ENCODE measurements at regions not wholly inside any gene's neighbourhood (a gene's known extent, or its start where the extent isn't known, plus 50 kb on each side); places are given as distances from the start of the nearest gene placed in this dataset.

GRCh38 chr17:12510535-12510934 lies 155.2 kb upstream of the MYOCD start:
- H3K27ac Mint-ChIP-seq = no peak overlapping the region
- no peak for DNase-seq
- CTCF ChIA-PET = no interaction called here
- no peak overlapping the region for H3K4me3 Mint-ChIP-seq
- POLR2A ChIA-PET = no interaction called here
- H3K27me3 Mint-ChIP-seq = no peaks in the 10 kb centered on the region
- peaks cover 15% of the 10 kb centered on the region for H3K9me3 Mint-ChIP-seq
- H3K36me3 Mint-ChIP-seq (ENCODE audit: low read depth) = no peaks in the 10 kb centered on the region
- H3K4me1 Mint-ChIP-seq = no peaks in the 10 kb centered on the region

DNA sequence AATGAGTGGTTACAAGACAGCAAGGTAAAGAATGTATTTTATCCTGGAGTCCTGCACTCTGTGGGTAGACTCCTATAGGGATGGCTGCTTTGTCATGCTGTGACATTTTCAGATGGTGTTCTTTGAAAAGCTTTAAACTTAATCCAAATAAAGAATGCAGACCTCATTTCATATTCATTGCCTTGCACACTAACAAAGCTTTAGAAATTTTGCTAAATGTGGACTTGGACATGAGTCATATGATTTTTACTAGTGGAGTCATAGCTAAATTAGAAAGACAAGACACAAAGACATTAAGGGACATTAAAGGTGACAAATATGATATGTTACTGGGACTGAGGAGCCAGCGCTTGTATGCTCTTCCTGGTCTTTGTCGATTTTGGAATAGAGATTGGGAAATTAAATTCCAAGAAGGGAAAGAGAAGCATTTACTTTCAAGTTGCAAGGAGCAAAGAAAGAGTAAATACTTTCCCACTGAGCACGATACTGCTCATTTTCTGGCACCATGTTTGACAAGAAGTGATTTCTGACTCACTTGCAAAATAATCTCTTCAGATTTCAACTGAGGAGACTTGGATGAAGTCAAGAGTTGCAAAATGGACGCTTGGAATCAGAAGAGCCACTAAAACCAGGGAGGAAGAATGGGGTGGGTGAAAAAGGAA lies 152.9 kb upstream of the MYOCD start:
- Mint-ChIP-seq H3K36me3 (ENCODE audit: low read depth) (no peaks in the 10 kb centered on the region), H3K4me1 (no peaks in the 10 kb centered on the region), H3K27me3 (no peaks in the 10 kb centered on the region), H3K4me3 (no peak overlapping the region), H3K9me3 (peaks cover 13% of the 10 kb centered on the region), H3K27ac (no peak overlapping the region)
- no peak for DNase-seq
- ChIA-PET CTCF (no interaction called here), POLR2A (no interaction called here)

DNA sequence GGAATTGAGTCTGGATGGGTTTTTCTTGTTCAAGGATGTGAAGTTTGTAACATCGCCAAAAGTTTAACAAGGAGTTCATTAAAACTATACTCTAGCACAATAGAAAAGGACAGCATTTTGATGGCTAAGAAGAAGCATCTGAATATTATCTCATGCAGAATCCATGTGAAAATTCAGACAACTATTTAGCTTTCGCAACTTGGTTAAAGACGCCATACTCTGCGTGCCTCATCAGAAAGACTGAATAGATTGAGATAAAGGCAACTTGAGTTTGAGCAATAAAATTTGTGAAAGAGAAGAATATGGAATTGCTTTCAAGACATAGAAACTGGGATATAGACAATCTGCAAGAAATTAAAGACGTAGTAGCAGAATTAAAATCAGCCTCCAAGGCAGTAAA lies 151.1 kb upstream of the MYOCD start:
- Mint-ChIP-seq H3K4me3 (no peak overlapping the region), H3K9me3 (peaks cover 11% of the 10 kb centered on the region), H3K27ac (no peak overlapping the region), H3K36me3 (ENCODE audit: low read depth) (no peaks in the 10 kb centered on the region), H3K4me1 (no peaks in the 10 kb centered on the region), H3K27me3 (no peaks in the 10 kb centered on the region)
- no peak for DNase-seq
- CTCF ChIA-PET = no interaction called here
- POLR2A ChIA-PET = no interaction called here

DNA sequence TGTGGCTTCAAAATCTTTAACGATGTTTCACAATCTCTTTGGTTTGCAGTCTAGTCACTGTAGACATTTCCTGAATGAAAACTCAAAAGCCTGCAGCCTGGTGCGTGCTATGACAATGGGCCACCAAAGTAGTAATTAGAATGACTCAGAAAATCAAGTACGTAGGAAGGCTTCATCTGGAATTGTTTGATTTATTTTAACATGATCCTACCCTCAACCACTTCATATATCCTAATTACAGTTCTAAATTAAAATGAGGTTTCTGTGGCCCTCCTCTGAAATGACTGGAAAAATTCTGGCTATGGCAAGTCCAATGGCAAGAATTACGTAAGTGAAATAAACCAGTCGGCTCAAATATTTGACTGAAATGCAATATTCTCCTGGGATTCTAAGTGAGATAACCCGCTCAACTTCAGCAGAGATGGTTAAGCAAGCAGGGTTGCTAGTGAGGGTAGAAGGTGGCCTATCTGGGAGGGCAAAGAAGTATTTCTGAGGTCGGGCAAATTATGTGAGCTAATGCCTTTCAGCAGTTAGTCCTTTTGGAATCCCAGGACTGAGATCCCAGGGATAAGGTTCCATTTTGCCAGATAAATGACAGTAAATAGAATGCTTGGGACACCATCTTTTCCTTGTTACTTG lies 145.6 kb upstream of the MYOCD start:
- POLR2A ChIA-PET = no interaction called here
- DNase-seq = no peak
- Mint-ChIP-seq H3K4me1 (no peaks in the 10 kb centered on the region), H3K27me3 (no peaks in the 10 kb centered on the region), H3K9me3 (peaks cover 8% of the 10 kb centered on the region), H3K27ac (no peak overlapping the region), H3K4me3 (no peak overlapping the region), H3K36me3 (ENCODE audit: low read depth) (no peaks in the 10 kb centered on the region)
- CTCF ChIA-PET = no interaction called here

GRCh38 chr17:12521416-12521815 lies 144.3 kb upstream of the MYOCD start:
- no peaks in the 10 kb centered on the region for H3K4me1 Mint-ChIP-seq
- H3K9me3 Mint-ChIP-seq = peaks cover 8% of the 10 kb centered on the region
- H3K27me3 Mint-ChIP-seq = no peaks in the 10 kb centered on the region
- H3K4me3 Mint-ChIP-seq = no peak overlapping the region
- H3K36me3 Mint-ChIP-seq (ENCODE audit: low read depth) = no peaks in the 10 kb centered on the region
- no peak overlapping the region for H3K27ac Mint-ChIP-seq
- ChIA-PET CTCF (no interaction called here), POLR2A (no interaction called here)
- DNase-seq = no peak

DNA sequence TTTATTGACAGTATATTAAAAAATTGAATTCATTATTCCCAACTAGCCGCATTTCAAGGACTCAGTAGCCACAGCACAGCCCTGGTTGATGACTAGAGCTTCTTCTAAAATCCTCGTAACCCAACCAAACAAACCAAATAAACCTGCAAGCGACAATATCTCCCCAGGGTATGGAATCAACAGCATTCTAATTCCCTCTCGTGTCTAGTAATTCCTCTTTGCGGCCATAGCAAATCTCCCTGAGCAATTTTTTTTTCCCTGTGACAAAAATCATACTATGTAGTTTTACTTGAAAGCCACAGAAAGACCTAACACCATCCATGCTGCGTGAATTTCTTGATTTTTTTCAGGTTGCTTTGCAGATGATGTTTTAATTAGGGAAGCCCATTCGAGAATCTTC lies 143.4 kb upstream of the MYOCD start:
- Mint-ChIP-seq H3K27ac (no peak overlapping the region), H3K4me1 (no peaks in the 10 kb centered on the region), H3K27me3 (no peaks in the 10 kb centered on the region), H3K9me3 (peaks cover 8% of the 10 kb centered on the region), H3K36me3 (ENCODE audit: low read depth) (no peaks in the 10 kb centered on the region), H3K4me3 (no peak overlapping the region)
- CTCF ChIA-PET = no interaction called here
- POLR2A ChIA-PET = no interaction called here
- no peak for DNase-seq

GRCh38 chr17:12522743-12523183 lies 142.9 kb upstream of the MYOCD start:
- Mint-ChIP-seq H3K27me3 (no peaks in the 10 kb centered on the region), H3K4me3 (no peak overlapping the region), H3K9me3 (peaks cover 8% of the 10 kb centered on the region), H3K27ac (no peak overlapping the region), H3K36me3 (ENCODE audit: low read depth) (no peaks in the 10 kb centered on the region), H3K4me1 (no peaks in the 10 kb centered on the region)
- DNase-seq = no peak
- CTCF ChIA-PET = no interaction called here
- POLR2A ChIA-PET = no interaction called here

DNA sequence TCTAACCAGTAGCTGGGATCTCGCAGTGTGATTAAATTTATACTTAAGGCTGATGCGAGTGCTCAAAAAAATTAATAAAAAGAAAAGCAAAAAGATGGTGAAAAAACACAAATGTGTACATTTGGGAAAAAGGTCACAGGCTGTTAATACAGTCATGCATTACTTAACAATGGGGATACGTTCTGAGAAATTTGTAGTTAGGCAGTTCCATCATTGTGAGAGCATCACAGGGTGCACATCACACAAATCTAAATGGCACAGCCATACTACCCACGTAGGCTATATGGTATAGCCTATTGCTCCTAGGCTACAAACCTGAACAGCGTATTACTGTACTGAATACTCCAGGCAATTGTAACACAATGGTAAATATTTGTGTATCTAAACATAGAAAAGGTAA lies 142.4 kb upstream of the MYOCD start:
- CTCF ChIA-PET = no interaction called here

GRCh38 chr17:12528036-12528435 lies 137.7 kb upstream of the MYOCD start:
- DNase-seq = no peak
- CTCF ChIA-PET = no interaction called here
- Mint-ChIP-seq H3K27ac (no peak overlapping the region), H3K4me1 (no peaks in the 10 kb centered on the region), H3K4me3 (no peak overlapping the region), H3K9me3 (peaks cover 2% of the 10 kb centered on the region), H3K27me3 (no peaks in the 10 kb centered on the region), H3K36me3 (ENCODE audit: low read depth) (no peaks in the 10 kb centered on the region)
- POLR2A ChIA-PET = no interaction called here

More for the DNA sequence above, 142.4 kb upstream of the MYOCD start:
- Mint-ChIP-seq H3K36me3 (ENCODE audit: low read depth) (no peaks in the 10 kb centered on the region), H3K27me3 (no peaks in the 10 kb centered on the region), H3K4me3 (no peak overlapping the region), H3K27ac (no peak overlapping the region), H3K9me3 (peaks cover 8% of the 10 kb centered on the region), H3K4me1 (no peaks in the 10 kb centered on the region)
- POLR2A ChIA-PET = no interaction called here
- DNase-seq = no peak

GRCh38 chr17:12530161-12530560 lies 135.5 kb upstream of the MYOCD start:
- H3K27ac Mint-ChIP-seq = no peak overlapping the region
- H3K4me3 Mint-ChIP-seq = no peak overlapping the region
- H3K27me3 Mint-ChIP-seq = no peaks in the 10 kb centered on the region
- no peaks in the 10 kb centered on the region for H3K9me3 Mint-ChIP-seq
- H3K36me3 Mint-ChIP-seq (ENCODE audit: low read depth) = no peaks in the 10 kb centered on the region
- no peak for DNase-seq
- H3K4me1 Mint-ChIP-seq = no peaks in the 10 kb centered on the region
- ChIA-PET POLR2A (no interaction called here), CTCF (interaction anchor here (0.8 kb wide), 1 partner anchor 15 kb away, joined by 3 read pairs; no protein-coding TSS in a partner anchor)

GRCh38 chr17:12536021-12536420 lies 129.7 kb upstream of the MYOCD start:
- Mint-ChIP-seq H3K36me3 (ENCODE audit: low read depth) (no peaks in the 10 kb centered on the region), H3K9me3 (peaks cover 7% of the 10 kb centered on the region), H3K4me3 (no peak overlapping the region), H3K27me3 (no peaks in the 10 kb centered on the region), H3K4me1 (no peaks in the 10 kb centered on the region), H3K27ac (no peak overlapping the region)
- POLR2A ChIA-PET = no interaction called here
- CTCF ChIA-PET = no interaction called here
- DNase-seq = no peak

GRCh38 chr17:12536472-12536871 lies 129.2 kb upstream of the MYOCD start:
- H3K27me3 Mint-ChIP-seq = no peaks in the 10 kb centered on the region
- POLR2A ChIA-PET = no interaction called here

DNA sequence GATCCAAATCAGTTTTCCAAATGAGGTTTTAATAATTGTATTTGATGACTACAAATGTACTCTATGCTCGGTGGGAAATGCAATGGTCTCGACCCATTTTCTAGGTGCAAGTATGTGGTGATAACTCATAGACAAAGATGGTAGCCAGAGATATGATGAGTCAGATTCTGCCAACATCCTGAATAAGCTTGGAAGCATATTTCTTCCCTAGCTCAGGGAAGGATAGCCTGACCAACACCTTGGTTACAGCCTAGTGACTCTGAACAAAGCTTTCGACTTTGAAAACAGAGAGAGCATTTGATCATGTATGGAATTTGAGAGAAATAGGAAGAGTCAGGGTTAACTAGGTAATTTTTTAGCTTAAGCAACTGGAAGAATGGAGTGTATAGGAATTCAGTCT lies 128.3 kb upstream of the MYOCD start:
- H3K27ac Mint-ChIP-seq = no peak overlapping the region
- H3K36me3 Mint-ChIP-seq (ENCODE audit: low read depth) = no peaks in the 10 kb centered on the region
- POLR2A ChIA-PET = no interaction called here
- no peaks in the 10 kb centered on the region for H3K27me3 Mint-ChIP-seq
- CTCF ChIA-PET = no interaction called here
- peaks cover 11% of the 10 kb centered on the region for H3K9me3 Mint-ChIP-seq
- no peak for DNase-seq
- H3K4me3 Mint-ChIP-seq = no peak overlapping the region
- H3K4me1 Mint-ChIP-seq = no peaks in the 10 kb centered on the region

More at GRCh38 chr17:12536472-12536871, 129.2 kb upstream of the MYOCD start:
- Mint-ChIP-seq H3K27ac (no peak overlapping the region), H3K4me1 (no peaks in the 10 kb centered on the region), H3K36me3 (ENCODE audit: low read depth) (no peaks in the 10 kb centered on the region), H3K4me3 (no peak overlapping the region), H3K9me3 (peaks cover 9% of the 10 kb centered on the region)
- no peak for DNase-seq
- CTCF ChIA-PET = no interaction called here

DNA sequence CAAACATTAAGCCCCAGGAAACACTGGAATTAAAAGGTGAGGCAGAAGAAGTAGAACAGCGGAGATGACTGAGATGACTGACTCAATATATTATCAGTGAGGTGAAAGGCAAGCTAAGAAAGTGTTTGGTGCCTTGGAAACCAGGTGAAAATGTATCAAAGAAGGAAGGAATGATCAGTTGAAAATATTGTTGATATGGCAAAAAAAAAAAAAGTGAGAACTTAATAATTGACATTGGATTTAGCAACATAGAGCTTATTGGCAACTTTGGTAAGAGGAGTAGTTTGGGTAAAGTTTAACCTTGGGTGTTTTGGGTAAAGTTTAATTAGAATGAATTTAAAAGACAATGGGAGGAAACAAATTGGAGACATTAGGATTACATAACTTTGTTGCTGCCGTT lies 127.7 kb upstream of the MYOCD start:
- H3K36me3 Mint-ChIP-seq (ENCODE audit: low read depth) = no peaks in the 10 kb centered on the region
- ChIA-PET POLR2A (no interaction called here), CTCF (no interaction called here)
- no peaks in the 10 kb centered on the region for H3K4me1 Mint-ChIP-seq
- no peak overlapping the region for H3K27ac Mint-ChIP-seq
- no peak overlapping the region for H3K4me3 Mint-ChIP-seq
- H3K9me3 Mint-ChIP-seq = peaks cover 11% of the 10 kb centered on the region
- DNase-seq = no peak
- no peaks in the 10 kb centered on the region for H3K27me3 Mint-ChIP-seq
